Central memory CD4-positive, alpha-beta T cell (primary cell): ENCODE measurements at regions not wholly inside any gene's neighbourhood (a gene's known extent, or its start where the extent isn't known, plus 50 kb on each side); places are given as distances from the start of the nearest gene placed in this dataset.

Experiments
- DNase-seq: peaks from one replicate; pipeline ENCODE4 v3.0.0; 2022

- DNase-seq: no peak
These were observed 65.4 kb downstream of the UBIAD1 start for GRCh38 chr1:11338284-11338924.

- DNase-seq: no peak
These were observed 66.6 kb downstream of the UBIAD1 start for GRCh38 chr1:11339346-11340232.

GRCh38 chr1:11340233-11340632, 67.2 kb downstream of the UBIAD1 start:
- no peak for DNase-seq

- DNase-seq: no peak
These were observed 69.0 kb downstream of the UBIAD1 start for GRCh38 chr1:11341901-11342552.

GRCh38 chr1:11342621-11343032, 69.6 kb downstream of the UBIAD1 start:
- no peak for DNase-seq

- no peak for DNase-seq
These were observed 73.1 kb downstream of the UBIAD1 start for GRCh38 chr1:11345971-11346715.

- no peak for DNase-seq
These were observed 77.3 kb downstream of the UBIAD1 start for GRCh38 chr1:11350265-11350664.

GRCh38 chr1:11352058-11352715, 79.2 kb downstream of the UBIAD1 start:
- no peak for DNase-seq

GRCh38 chr1:11352816-11353799, 80.1 kb downstream of the UBIAD1 start:
- no peak for DNase-seq

- DNase-seq: no peak
These were observed 82.0 kb downstream of the UBIAD1 start for GRCh38 chr1:11354893-11355553.

- DNase-seq: no peak
These were observed 82.8 kb downstream of the UBIAD1 start for GRCh38 chr1:11355559-11356475.

- no peak for DNase-seq
These were observed 84.3 kb downstream of the UBIAD1 start for GRCh38 chr1:11357276-11357675.

GRCh38 chr1:11358984-11359383, 86.0 kb downstream of the UBIAD1 start:
- DNase-seq: no peak

- DNase-seq: no peak
These were observed 89.6 kb downstream of the UBIAD1 start for GRCh38 chr1:11362547-11363021.

GRCh38 chr1:11364170-11364569, 91.2 kb downstream of the UBIAD1 start:
- no peak for DNase-seq

- DNase-seq: no peak
These were observed 92.9 kb downstream of the UBIAD1 start for GRCh38 chr1:11365744-11366387.

GRCh38 chr1:11373029-11373894, 100.3 kb downstream of the UBIAD1 start:
- no peak for DNase-seq
